GM12865 (cell line): ENCODE measurements at regions not wholly inside any gene's neighbourhood (a gene's known extent, or its start where the extent isn't known, plus 50 kb on each side); places are given as distances from the start of the nearest gene placed in this dataset.

Source experiments
- DNase-seq: peaks from one replicate; pipeline ENCODE4 v3.0.0; 2010; ENCODE audit warnings: low read depth
- H3K4me3 ChIP-seq: 2 replicates; pipeline ENCODE4 v1.5.1; 2011; ENCODE audit warnings: mild to moderate bottlenecking, low read depth, low read length, control low read depth
- CTCF ChIP-seq: IDR thresholded peaks from 2 replicates; pipeline ENCODE4 v1.5.1; 2011; ENCODE audit warnings: low read length, control low read depth, low read depth, inconsistent platforms; ENCODE audit not compliant: insufficient read depth; ENCODE audit errors: missing control alignments

DNA sequence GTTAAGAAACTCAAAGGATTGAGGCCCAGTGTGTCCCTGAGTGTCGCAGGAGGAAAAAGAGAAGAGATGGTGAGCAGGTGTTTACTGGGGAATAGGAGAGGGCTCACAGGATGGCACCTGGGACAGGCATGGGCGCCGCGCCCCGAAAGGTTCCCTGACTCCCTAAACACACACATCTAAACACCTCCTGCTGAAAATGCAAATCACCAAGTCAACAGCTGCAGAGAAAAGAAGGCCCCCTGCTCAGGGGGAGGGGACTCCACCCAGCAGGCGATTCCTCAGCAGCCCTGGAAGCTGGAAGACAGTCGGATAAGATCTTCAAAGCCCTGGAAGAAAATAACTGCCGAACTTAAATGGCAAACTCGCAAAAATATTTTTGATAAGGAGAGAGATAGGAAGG lies 377.2 kb downstream of the BRD1 start:
- no peak for DNase-seq
- H3K4me3 ChIP-seq: no peak overlapping the region
- no peak for TF ChIP-seq CTCF

DNA sequence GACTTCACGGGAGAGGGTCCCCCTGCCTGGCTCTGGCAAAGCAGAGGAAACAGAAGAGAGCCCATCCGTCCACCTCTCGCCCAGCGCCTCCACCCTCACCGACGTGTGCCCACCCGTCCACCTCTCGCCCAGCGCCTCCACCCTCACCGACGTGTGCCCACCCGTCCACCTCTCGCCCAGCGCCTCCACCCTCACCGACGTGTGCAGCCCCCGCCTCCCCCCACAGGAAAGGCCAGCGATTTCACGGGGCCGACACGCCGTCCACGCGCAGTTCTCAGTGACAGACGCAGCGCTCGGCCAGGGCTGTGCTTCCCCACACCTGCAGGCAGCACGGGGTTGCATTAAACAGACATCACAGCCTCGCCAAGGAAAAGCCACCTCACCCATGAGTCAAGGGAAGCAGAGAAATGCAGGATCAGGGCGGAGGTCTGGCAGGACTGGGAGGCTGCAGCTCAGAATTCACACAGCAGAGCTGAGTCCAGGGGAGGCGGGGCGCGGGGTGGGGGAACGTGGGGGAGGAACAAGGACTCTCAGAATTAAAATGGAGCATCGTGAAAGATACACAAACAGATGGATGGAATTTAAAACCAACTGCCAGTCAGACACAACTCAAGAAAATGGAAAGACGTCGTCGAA lies 377.7 kb downstream of the BRD1 start:
- no peak overlapping the region for H3K4me3 ChIP-seq
- TF ChIP-seq CTCF: no peak
- no peak for DNase-seq

GRCh38 chr22:49449377-49449776 lies 378.3 kb downstream of the BRD1 start:
- H3K4me3 ChIP-seq: no peak overlapping the region
- no peak for DNase-seq
- TF ChIP-seq CTCF: no peak

DNA sequence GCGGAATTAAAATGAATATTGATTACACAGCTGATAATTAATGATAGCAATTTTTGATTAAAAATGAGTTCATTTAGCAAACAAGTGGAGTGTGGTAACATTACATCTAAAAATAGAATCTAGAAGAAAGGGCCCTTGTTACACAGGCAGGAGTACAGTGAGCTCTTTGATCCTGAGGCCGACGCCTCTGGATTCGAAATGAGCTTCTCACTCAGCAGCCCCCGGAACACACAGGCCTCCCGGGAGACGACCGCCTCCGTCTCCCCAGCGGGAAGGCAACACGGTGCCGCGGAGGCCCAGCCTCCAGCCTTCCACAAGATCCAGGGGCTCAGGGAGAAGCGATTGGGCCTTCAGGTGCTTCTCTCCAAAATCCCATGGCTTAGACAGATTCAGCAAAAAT lies 379.1 kb downstream of the BRD1 start:
- no peak for DNase-seq
- TF ChIP-seq CTCF: no peak
- no peak overlapping the region for H3K4me3 ChIP-seq

DNA sequence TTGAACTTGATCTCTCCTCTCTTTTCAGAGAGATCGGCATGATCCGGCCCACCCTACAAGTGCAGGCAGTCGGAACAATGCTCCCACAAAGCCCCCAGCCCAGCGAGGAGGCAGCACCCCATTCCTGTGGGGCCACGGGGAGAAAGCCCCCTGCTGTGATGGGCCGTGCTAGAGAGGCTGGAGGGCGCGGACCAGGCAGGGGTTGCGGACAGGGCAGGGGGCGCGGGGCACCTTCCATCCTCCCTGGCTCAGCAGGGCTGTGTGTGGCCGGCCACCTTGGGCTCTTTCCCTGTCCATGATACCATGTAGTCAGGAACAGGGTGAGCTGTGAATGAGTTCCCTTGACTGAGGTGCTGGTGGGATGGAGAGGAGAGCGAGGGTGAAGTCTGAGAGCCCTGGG lies 379.8 kb downstream of the BRD1 start:
- no peak overlapping the region for H3K4me3 ChIP-seq
- DNase-seq: no peak
- TF ChIP-seq CTCF: no peak

DNA sequence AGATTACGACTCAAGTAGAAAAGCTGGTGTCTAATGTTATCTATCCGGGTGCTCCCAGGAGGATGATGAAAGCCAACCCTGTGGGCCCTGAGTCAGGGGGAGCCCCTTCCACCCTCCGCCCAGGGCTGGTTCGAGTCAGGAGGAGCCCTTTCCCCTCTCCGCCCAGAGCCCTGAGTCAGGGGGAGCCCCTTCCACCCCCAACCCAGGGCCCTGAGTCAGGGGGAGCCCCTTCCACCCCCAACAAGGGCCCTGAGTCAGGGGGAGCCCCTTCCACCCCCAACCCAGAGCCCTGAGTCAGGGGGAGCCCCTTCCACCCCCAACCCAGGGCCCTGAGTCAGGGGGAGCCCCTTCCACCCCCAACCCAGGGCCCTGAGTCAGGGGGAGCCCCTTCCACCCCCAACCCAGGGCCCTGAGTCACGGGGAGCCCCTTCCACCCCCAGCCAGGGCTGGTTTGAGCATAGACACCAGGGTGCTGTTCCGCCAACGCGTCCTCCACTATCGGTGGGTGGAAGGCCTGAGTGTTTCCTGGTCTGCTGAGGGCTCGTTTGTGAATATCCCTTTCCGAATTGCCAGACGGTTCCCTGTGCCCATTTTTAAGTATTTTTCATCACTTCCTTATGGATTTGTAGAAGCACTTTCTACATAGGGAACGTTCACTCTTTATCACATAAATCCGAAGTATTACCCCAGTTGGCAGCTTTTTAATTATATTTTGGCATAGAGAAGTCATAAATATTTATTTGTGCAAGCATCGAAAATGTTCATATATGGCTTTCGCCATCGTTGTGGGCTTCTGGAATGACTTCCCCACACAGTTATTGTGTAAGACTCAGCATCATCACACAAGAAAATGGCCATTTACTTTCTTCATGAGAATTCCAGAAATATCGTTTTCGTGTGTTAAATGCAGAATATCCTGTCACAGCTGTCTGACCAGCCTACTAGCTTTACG lies 380.6 kb downstream of the BRD1 start:
- no peak overlapping the region for H3K4me3 ChIP-seq
- no peak for TF ChIP-seq CTCF

More for the DNA sequence above, 380.6 kb downstream of the BRD1 start:
- no peak for DNase-seq
